ENCODE measurements at regions not wholly inside any gene's neighbourhood (a gene's known extent, or its start where the extent isn't known, plus 50 kb on each side); places are given as distances from the start of the nearest gene placed in this dataset.
A peak's percentile ranks its signal among the peaks of the same experiment; 100 is the strongest.

DNA sequence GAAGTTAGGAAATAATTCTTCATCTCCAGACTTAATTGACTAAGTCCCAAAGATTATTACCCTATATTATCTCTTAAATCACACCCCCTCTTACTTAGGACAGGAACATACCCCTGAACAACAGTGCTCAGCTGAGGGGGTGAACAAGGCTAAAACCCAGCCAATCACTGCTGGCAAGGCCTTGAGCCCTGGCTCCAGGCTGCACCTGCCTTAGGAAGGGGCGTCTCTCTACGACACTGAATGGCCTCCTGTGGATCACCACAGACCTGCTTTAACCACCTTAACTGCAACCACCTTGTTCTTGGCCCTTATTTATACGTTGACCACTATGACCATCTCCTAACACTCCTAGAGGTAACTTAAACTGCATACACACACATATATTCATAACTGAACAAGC is 267.4 kb upstream of the THBS1 start:
- no peak for DNase-seq (ENCODE audit: low spot score in 2 of 2)
- no peak for FAIRE-seq

DNA sequence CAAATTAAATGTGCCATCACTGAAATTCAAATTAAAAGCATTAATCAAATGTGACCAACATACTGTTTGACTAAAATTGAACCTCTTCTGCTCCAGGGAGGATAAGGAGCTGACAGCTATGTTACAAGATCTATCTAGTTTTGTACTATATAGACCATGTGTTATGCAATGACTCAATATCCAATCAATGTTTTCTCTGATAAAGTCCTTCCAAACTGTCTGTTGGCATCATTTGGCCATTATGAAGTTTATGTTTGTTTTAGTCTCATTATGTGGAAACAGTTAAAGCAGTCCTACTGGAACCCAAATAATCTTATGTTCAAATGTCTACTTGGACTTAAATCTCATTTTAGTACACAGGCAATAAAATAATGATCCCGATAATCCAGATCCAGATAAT is 267.0 kb upstream of the THBS1 start:
- no peak for FAIRE-seq

DNA sequence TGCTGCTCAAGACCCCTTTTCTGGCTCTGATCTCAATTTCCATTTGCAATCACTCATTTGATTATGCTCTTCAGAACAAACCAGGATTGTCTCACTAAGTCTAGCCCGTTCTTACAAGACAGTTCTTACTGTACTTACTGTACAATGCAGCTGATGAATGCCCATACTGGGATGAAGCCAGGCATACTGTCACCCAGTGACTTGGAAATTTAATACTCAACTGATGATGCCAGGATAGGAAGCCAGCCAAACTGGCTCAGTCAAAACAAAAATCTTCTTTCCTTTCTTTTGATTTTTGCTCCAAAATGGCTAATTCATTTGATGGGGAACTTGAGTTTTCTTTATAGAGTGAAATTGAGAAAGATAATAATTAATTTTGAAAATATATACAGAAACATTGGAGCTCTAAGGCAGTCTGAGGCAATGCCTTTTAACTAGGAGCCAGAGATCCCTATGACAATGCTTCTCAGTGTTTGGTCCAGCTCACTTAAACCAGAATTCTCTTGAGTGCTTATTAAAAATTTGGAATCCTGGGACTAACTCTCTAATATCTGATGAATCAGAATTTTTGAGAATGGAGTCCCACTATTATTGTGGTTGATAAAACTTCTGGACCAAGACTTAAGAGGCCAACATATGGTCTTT is 265.6 kb upstream of the THBS1 start:
- FAIRE-seq (no peak), DNase-seq (ENCODE audit: low spot score in 2 of 2) (no peak)

More for the DNA sequence above, 267.0 kb upstream of the THBS1 start:
- no peak for DNase-seq (ENCODE audit: low spot score in 2 of 2)

DNA sequence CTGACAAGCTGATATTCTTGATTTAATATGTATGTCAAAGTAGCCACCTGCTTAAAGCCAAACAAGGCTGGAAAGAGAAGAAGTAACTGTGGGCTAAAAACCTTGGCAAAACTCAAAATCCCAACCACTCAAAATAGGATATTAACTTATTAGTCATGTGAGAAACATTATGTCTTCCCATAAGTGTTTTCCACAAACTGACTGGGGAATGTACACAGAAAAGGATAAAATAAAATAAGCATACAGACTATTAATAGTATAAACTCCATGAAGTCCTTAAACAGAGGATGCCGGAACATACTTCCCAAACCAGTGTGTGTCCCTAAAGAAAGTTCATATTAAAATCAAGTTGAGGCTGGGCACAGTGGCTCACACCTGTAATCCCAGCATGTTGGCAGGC is 263.7 kb upstream of the THBS1 start:
- FAIRE-seq: no peak
- DNase-seq (ENCODE audit: low spot score in 2 of 2): no peak

DNA sequence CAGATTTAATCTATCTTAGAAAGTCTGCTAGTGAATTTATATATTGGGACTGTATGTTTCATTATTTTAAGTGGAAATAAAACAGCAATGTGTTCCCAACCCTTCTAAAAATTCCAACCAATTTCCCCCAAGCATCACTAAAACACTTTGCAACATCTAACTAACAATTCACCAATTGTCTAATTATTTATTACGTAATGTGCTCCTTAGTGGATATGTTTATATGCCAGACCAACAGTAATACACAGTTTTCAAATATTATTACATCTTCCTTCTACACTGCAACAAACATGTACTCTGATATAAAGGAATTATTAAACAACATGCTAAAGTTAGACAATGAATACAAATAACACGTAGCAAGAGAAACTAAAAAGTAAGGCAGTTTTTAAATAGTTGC is 262.6 kb upstream of the THBS1 start:
- DNase-seq (ENCODE audit: low spot score in 2 of 2): no peak
- no peak for FAIRE-seq

DNA sequence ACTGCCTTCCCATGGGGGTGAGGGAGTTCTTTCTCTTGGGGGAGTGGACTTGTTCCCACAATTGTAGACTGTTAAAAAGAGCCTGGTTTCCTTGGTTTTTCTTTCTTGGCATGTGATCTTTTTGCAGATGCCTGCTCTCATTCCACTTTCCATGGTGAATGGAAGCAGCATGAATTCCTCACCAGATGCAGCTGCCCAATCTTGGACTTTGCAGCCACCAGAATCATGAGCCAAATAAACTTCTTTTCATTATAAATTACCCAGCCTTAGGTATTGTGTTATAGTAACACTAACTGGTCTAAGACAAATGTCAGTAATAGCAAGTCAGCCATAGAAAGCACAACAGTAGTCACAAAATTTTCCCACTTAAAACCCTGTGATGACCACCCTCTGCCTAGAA is 260.5 kb upstream of the THBS1 start:
- no peak for DNase-seq (ENCODE audit: low spot score in 2 of 2)
- FAIRE-seq: no peak

DNA sequence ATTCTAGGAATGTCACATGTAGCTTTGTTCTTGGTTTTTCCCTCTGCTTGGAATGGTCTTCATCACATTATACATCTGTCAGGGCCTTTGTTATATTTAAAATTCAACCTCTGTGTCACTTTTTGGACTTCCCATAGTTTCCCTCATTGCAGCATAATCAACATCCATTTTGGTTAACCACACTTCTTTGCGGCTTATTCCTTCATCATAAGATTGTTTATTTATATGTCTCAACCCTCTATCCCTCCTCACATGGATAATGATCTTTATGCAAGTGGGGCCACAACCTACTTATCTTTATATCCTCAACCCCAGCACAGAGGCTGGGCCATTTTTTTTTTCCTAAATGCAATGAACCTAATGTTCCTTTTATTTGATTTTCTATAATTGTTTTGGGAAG is 260.0 kb upstream of the THBS1 start:
- FAIRE-seq (no peak), DNase-seq (ENCODE audit: low spot score in 2 of 2) (no peak)

DNA sequence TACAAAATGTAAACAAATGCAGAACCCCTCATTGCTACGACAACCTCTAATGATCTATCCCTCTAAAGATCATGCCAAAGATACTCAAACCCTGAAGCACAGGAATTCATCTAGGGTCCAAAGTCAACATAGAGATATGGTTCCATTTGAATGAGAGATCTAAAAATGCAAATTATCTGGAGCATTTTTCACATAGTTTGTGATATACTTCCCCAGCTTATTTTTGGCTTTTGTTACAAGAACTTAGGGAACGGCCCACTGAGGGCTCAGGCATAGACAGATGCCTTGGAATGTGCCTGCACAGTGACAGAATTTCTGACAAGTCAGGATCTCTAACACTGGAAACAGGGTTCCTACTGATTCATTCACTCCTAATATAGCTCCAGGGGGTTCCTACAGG is 258.9 kb upstream of the THBS1 start:
- DNase-seq (ENCODE audit: low spot score in 2 of 2) (no peak), FAIRE-seq (no peak)

DNA sequence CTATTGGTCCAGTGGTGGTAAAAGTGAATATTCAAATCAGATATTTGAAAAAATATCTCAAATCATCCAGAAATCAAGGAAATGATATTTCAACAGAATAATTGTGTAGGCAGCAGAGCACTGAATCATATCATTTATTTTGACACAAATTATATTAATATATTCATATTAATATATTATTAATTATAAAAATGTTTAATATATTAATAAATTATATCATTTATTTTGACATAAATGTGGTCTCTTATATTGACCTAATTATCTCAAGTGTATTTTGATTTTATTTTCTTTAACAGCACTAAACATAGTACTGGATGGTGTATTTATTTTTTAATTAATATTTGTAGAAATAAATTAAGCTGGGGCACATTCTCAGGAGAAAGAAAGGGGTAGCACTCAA is 257.7 kb upstream of the THBS1 start:
- DNase-seq (ENCODE audit: low spot score in 2 of 2) (no peak), FAIRE-seq (peak; percentile 44)

DNA sequence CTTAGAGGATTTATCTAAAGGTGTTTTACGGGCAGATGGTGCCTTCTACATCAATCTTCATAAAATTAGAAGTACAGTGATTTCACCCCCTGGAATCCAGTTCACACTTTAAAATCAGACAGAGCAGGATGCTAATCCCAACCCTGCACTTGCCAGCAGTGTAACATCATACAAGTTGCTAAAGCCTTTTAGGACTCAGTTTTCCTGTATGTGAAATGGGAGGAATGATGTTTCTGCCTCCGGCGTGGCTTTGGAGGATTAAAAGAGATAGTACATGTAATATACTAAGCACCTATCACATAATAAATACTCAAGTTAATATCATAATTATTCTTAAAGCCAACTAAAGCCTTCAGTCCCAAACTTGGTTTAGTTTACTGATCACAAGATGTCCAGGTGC is 257.2 kb upstream of the THBS1 start:
- no peak for FAIRE-seq
- no peak for DNase-seq (ENCODE audit: low spot score in 2 of 2)

DNA sequence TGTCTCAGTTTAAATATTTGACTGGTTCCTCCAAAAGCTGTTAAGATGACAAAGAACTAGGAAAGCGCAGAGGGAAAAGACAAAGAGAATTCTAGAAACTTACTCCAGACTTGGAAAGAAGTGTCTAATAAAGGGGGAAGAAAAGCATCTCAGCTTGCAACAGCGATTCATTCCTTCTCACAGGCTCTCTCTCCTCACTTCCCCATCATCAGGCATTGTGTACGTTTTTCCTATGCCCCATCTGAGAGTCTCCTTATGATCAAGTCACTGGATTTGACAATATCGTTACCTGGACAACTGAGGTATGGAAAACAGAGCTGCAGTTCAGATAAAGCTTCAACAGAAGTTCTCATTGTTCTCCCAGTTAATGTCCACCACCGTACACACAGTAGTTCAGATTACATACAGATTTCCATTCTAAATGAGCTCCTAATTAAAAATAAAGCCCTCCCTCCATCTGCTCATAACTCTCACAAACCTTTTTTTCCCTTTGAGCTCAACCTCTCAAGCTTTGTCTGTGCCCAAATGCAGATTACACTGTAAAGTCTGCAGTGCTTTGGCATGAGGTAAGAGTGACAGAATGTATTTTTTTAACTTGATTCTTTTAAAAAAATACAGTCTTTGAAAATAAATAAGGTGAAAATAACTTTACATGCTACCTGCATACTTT is 254.4 kb upstream of the THBS1 start:
- DNase-seq (ENCODE audit: low spot score in 2 of 2): no peak
- no peak for FAIRE-seq

DNA sequence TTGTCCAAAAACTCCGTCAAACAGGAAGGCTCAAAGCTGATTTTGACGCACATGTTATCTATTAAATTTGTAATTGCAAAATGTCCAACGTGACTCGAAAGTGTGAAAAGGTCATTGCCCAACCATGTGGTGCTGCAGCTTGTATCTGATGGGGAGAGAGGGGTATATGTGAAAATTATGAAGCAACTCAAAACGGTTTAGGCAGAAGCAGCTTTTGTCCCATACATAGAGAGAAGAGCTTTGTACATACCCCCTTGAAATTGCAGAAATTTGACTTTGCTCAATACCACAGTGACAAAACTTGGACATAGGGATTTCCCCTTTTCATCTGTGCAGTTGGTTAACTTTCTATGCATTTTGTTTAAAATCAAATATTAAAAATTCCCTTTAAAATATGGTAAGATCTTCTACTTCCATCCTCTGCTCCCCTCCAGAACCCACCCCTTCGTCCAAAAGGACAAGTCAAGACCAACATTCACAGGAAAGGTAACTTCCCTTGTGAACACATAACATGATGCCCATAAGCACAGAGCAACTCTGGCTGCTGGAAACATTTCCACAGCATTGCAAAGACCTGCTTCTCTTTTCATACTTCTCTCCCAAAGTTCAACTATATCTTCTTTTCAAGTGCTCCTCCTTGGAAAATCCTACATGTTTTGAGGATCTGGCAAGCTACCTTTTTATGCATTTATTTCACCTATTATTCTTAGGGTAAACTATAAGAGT is 253.7 kb upstream of the THBS1 start:
- DNase-seq (ENCODE audit: low spot score in 2 of 2) (no peak), FAIRE-seq (no peak)

DNA sequence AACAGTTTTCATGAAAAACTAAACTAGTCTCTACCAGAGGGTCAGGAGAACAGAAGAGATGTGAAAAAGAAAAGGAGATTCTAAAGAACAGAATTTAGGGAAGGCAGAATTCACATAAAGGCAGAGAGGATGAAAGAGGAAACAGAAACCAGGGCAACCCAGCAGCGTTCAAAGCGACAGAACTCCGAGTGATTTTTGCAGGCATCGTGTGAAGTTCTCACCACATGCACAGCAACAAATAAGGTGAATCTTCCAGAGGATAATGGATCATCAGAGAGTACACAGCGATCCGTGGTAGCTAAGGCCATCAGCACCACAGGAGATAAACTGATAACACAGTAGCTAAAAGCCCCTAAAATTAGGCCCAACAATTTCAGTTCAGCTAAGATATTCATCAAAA is 250.8 kb upstream of the THBS1 start:
- DNase-seq (ENCODE audit: low spot score in 2 of 2) (no peak), FAIRE-seq (no peak)

DNA sequence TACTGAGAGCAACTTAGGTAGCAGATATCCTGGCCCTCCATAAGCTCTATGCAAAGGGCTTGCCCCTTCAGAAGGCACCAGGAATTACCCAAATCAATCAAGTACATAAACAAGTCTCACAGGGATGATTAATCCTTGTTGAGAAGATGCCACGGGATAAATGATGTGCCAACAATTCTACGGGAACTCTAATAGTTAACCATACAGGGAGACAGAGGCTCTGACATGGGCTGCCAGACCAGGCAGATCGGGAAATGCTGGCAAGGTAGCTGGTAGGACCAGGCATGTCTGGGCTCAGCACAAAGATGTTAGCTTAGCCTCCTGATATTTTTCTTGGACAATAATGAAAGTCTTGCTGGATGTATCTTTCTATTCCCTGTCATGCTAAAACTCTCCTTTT is 249.3 kb upstream of the THBS1 start:
- no peak for DNase-seq (ENCODE audit: low spot score in 2 of 2)
- no peak for FAIRE-seq

DNA sequence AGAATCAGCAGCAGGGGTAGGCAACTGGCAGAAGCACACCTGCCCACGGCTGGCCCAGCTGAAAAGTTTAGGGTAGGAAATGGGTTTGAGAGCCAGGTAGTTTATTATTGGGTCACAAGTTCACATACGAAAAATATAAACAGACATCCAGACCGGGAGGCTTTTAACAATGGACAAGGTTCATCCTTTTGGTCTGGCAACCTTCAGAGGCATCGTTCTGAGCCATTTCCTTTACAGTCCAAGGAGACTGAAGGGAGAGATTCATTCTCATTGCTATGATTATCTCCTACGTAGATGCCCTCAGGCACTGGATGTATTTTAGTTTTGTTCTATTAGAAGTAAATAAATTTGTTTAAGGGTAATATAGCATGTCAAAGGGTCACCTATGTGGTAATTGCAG is 248.0 kb upstream of the THBS1 start:
- DNase-seq (ENCODE audit: low spot score in 2 of 2): no peak
- no peak for FAIRE-seq

DNA sequence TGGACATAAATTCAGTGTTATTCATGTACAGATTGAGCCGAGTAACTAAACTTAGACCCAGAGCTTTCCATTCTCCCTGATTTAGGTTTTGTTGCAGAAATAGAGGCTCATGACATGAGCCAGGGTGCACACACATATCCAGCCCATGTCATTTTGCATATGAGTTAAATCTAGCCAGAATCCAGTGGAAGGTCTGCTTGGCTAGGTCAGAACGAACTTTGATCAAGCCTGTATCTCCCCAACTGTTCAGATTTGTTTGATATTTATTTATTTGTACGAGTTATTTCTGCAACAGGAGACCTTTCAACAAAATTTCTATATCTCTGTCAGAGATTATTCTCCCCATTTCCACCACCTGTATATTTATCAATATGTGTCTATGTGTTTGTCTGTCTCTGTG is 247.5 kb upstream of the THBS1 start:
- no peak for DNase-seq (ENCODE audit: low spot score in 2 of 2)
- no peak for FAIRE-seq

DNA sequence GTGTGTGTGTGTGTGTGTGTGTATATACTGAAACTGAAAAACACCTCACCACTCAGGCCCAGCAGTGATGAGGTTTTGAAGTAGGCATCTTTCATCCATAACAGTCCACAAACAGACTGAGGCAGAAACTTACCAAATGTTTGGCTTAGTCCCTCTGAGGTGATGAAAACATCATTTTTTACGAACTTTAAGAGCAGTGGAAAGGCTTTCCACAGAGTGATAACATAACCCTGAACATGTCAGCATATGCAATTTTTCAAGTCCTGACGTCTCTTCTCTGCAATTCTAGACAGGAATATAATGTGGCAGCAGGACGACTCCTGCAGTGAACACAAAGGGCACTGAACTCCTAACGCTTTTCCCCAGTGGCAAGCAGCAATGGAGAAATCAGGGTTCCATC is 247.0 kb upstream of the THBS1 start:
- DNase-seq (ENCODE audit: low spot score in 2 of 2) (no peak), FAIRE-seq (no peak)

DNA sequence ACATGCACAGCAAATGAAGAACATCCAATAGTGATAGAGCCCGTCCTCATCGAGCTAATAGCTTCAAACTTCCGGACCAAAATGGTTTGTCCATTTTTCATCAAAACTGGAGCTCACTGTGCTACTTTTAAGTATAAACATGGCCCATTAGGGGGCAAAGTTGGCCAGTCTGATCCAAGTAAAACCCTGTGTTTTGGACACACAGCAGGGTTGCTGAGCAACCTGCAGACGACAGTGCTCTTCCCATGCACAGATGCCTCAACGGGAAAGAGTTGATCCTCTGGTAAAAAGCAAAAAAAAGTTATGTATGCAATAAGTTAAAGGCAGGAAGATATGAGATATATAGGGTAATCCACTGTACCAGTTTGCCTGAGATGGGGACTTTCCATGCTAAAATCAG is 244.0 kb upstream of the THBS1 start:
- FAIRE-seq (no peak), DNase-seq (ENCODE audit: low spot score in 2 of 2) (no peak)

DNA sequence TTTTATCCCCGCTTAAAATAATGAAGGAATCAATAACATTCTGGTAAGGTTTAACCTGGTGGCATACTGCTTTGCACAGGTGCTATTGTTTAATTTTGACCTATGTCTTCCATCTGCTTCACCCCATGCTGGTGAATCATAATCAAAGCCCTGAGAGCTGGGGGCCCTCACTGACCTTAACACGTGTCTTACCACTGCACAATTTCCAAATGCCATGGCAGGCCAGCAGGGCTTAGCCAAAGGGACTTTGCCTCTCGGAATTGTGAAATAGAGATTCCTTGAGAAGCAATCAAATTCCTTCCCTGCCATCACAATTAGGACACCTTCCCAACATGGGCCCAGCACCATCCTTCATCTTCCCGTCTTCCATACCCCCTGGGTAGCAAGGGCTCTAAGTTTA is 242.6 kb upstream of the THBS1 start:
- FAIRE-seq: no peak

DNA sequence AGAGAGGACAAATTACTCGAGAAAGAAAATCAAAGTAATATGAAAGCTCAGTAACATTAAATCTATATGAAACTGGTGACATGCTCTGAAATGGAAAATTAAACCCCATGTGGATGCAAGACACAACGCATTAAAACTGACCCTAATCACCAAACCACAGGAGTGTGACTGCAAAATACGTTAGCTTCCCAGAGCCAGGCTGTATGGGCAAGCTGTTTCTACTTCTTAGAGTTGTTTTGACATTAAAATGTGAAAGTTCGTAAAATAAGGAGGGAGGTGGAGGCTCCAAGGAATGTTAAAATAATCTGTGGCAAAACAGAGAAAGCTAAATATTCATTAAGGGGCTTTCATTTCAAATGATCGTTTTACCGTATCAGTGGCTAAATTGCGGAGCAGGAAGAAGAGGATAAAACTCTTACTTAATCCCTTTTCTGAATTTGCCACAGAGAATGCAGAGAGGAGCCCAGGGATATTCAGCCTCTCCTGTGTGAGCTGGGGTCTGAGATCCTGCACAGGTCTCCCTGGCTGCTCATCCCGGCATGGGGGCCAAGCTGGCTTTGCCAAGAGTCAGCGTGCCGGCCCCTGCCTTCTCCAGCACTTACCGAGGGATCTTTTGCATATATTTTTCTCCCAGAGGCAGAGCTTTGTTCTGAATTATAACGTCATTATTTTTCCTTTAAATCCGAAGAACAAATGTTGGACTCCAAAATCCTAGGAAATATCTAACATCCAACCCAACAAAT is 239.8 kb upstream of the THBS1 start:
- DNase-seq (ENCODE audit: low spot score in 2 of 2) (no peak), FAIRE-seq (no peak)

More for the DNA sequence above, 242.6 kb upstream of the THBS1 start:
- DNase-seq (ENCODE audit: low spot score in 2 of 2): no peak

DNA sequence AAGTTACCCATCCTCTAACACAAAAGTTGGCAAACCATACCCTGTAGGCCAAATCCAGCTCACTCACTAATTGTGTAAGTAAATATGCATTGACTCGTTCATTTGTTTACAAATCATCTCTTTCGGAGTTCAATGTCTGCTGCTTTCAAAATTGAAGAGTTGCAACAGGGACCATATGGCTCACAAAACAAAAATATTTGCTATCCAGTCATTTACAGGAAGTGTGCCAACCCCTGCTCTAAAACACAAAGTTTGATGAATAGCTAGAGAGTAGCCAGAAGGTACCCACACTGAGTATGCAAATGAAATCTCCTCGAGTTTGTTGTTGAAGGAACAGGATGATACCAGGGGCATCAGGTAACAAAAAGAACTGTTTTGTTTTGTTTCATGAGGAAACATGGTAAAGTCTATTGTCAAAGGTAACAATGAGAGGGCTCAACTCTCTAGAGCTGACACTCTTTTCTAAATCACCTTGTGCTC is 236.2 kb upstream of the THBS1 start:
- DNase-seq (ENCODE audit: low spot score in 2 of 2) (no peak), FAIRE-seq (no peak)

Measured in frontal cortex (tissue), 3 donors.